H9 (cell line): ENCODE measurements at regions not wholly inside any gene's neighbourhood (a gene's known extent, or its start where the extent isn't known, plus 50 kb on each side); places are given as distances from the start of the nearest gene placed in this dataset.

ENCODE experiments used
- DNase-seq: peaks from one replicate; pipeline ENCODE4 v3.0.0-alpha.2; 2017
- H2AFZ ChIP-seq: one replicate; pipeline ENCODE4 v1.6.1; 2013; ENCODE audit warnings: mild to moderate bottlenecking, low read length, control low read depth, moderate library complexity
- H2AK5ac ChIP-seq: 2 replicates; pipeline ENCODE4 v1.6.1; 2013; ENCODE audit warnings: low read length, control low read depth, mixed read lengths; ENCODE audit not compliant: insufficient read length
- H2BK120ac ChIP-seq: one replicate; pipeline ENCODE4 v1.6.1; 2013; ENCODE audit warnings: low read depth, mild to moderate bottlenecking, low read length, control low read depth, inconsistent platforms; ENCODE audit not compliant: poor library complexity, severe bottlenecking
- H2BK12ac ChIP-seq: 2 replicates; pipeline ENCODE4 v1.6.1; 2013; ENCODE audit warnings: low read length, control low read depth, mixed read lengths, low read depth; ENCODE audit not compliant: insufficient read length
- H2BK15ac ChIP-seq: 2 replicates; pipeline ENCODE4 v1.6.1; 2013; ENCODE audit warnings: low read depth, low read length, control low read depth
- H2BK20ac ChIP-seq: one replicate; pipeline ENCODE4 v1.6.1; 2013; ENCODE audit warnings: low read depth, mild to moderate bottlenecking, low read length, control low read depth, inconsistent platforms; ENCODE audit not compliant: poor library complexity, severe bottlenecking
- H2BK5ac ChIP-seq: 2 replicates; pipeline ENCODE4 v1.6.1; 2013; ENCODE audit warnings: low read length, control low read depth, mixed read lengths; ENCODE audit not compliant: insufficient read length
- H3K14ac ChIP-seq: 2 replicates; pipeline ENCODE4 v1.6.1; 2013; ENCODE audit warnings: low read length, control low read depth; ENCODE audit not compliant: insufficient read depth
- H3K18ac ChIP-seq: 2 replicates; pipeline ENCODE4 v1.6.1; 2013; ENCODE audit warnings: low read depth, mild to moderate bottlenecking, mixed read lengths, low read length, control low read depth; ENCODE audit not compliant: insufficient read length
- H3K23ac ChIP-seq: 2 replicates; pipeline ENCODE4 v1.6.1; 2013; ENCODE audit warnings: low read length, control low read depth, mixed read lengths, low read depth; ENCODE audit not compliant: insufficient read length
- H3K23me2 ChIP-seq: 2 replicates; pipeline ENCODE4 v1.6.1; 2013; ENCODE audit warnings: low read depth, mild to moderate bottlenecking, mixed read lengths, low read length, control low read depth; ENCODE audit not compliant: insufficient read length, poor library complexity, severe bottlenecking
- H3K27ac ChIP-seq: 2 replicates; pipeline ENCODE4 v1.5.1; 2013; ENCODE audit warnings: low read length, control low read depth, mixed read lengths, low read depth; ENCODE audit not compliant: insufficient read length
- H3K27me3 ChIP-seq: 2 replicates; pipeline ENCODE4 v1.6.1; 2013; ENCODE audit warnings: low read length, control low read depth, inconsistent platforms; ENCODE audit not compliant: insufficient read depth
- H3K4ac ChIP-seq: 2 replicates; pipeline ENCODE4 v1.6.1; 2013; ENCODE audit warnings: low read depth, mild to moderate bottlenecking, control low read depth, inconsistent platforms, low read length, moderate library complexity
- H3K4me1 ChIP-seq: 2 replicates; pipeline ENCODE4 v1.6.1; 2013; ENCODE audit warnings: low read length, control low read depth, inconsistent platforms; ENCODE audit not compliant: insufficient read depth
- H3K4me2 ChIP-seq: 2 replicates; pipeline ENCODE4 v1.6.1; 2013; ENCODE audit warnings: low read length, control low read depth, mixed read lengths; ENCODE audit not compliant: insufficient read length, insufficient read depth
- H3K56ac ChIP-seq: 2 replicates; pipeline ENCODE4 v1.6.1; 2013; ENCODE audit warnings: low read depth, mild to moderate bottlenecking, mixed read lengths, low read length, control low read depth; ENCODE audit not compliant: insufficient read length
- H3K79me1 ChIP-seq: 2 replicates; pipeline ENCODE4 v1.6.1; 2013; ENCODE audit warnings: low read depth, mild to moderate bottlenecking, moderate library complexity, low read length, control low read depth, inconsistent platforms; ENCODE audit not compliant: insufficient read depth, poor library complexity, severe bottlenecking
- H3K79me2 ChIP-seq: 2 replicates; pipeline ENCODE4 v1.6.1; 2013; ENCODE audit warnings: low read length, control low read depth, inconsistent platforms; ENCODE audit not compliant: insufficient read depth
- H3K9ac ChIP-seq: 2 replicates; pipeline ENCODE4 v1.6.1; 2013; ENCODE audit warnings: low read length, control low read depth, mixed read lengths; ENCODE audit not compliant: insufficient read length; ENCODE audit errors: extremely low read depth
- H3K9me3 ChIP-seq: one replicate; pipeline ENCODE4 v1.6.1; 2013; ENCODE audit warnings: low read depth, low read length, inconsistent platforms; ENCODE audit not compliant: control insufficient read depth
- H3T11ph ChIP-seq: one replicate; pipeline ENCODE4 v1.6.1; 2013; ENCODE audit warnings: mild to moderate bottlenecking, low read length, control low read depth, inconsistent platforms
- H4K20me1 ChIP-seq: one replicate; pipeline ENCODE4 v1.6.1; 2013; ENCODE audit not compliant: control insufficient read depth, insufficient read length, insufficient read depth
- H4K5ac ChIP-seq: 2 replicates; pipeline ENCODE4 v1.6.1; 2013; ENCODE audit warnings: low read depth, mild to moderate bottlenecking, mixed read lengths, low read length, control low read depth; ENCODE audit not compliant: insufficient read length
- H4K8ac ChIP-seq: replicated peaks from 2 replicates; pipeline ENCODE4 v1.6.1; 2013; ENCODE audit warnings: low read length, control low read depth, mixed read lengths, low read depth; ENCODE audit not compliant: insufficient read length
- H4K91ac ChIP-seq: 2 replicates; pipeline ENCODE4 v1.6.1; 2013; ENCODE audit warnings: low read depth, mild to moderate bottlenecking, moderate library complexity, mixed read lengths, low read length, control low read depth; ENCODE audit not compliant: insufficient read length
- H3K27ac Mint-ChIP-seq, 3 experiments: 2 replicates in 2 of 3; 3 replicates in 1 of 3; pipeline ENCODE4 v1.8.0; 2020 to 2021; ENCODE audit warnings: mixed read lengths in 3 of 3, mild to moderate bottlenecking in 1 of 3, moderate library complexity in 1 of 3
- H3K27me3 Mint-ChIP-seq: 2 replicates; pipeline ENCODE4 v1.8.0; 2021; ENCODE audit warnings: low read depth, mild to moderate bottlenecking, moderate library complexity, mixed read lengths
- H3K36me3 Mint-ChIP-seq, 3 experiments: 2 replicates in 2 of 3; 3 replicates in 1 of 3; pipeline ENCODE4 v1.8.0; 2020 to 2021; ENCODE audit warnings: low read depth in 3 of 3, mixed read lengths in 3 of 3; ENCODE audit not compliant: insufficient read depth in 1 of 3
- H3K4me1 Mint-ChIP-seq, 2 experiments: 2 replicates each; pipeline ENCODE4 v1.8.0; 2020; ENCODE audit warnings: mixed read lengths in 2 of 2
- H3K4me3 Mint-ChIP-seq, 2 experiments: 2 replicates in 1 of 2; 3 replicates in 1 of 2; pipeline ENCODE4 v1.8.0; 2020 to 2021; ENCODE audit warnings: mild to moderate bottlenecking in 2 of 2, mixed read lengths in 2 of 2, moderate library complexity in 1 of 2
- H3K9me3 Mint-ChIP-seq, 2 experiments: 2 replicates in 1 of 2; 3 replicates in 1 of 2; pipeline ENCODE4 v1.8.0; 2020; ENCODE audit warnings: mild to moderate bottlenecking in 2 of 2, mixed read lengths in 2 of 2, moderate library complexity in 1 of 2
- CTCF ChIP-seq: fragments of 200-600 bp; sonication (generic); conservative IDR thresholded peaks from 3 replicates; pipeline ENCODE4 v1.8.0; 2021; ENCODE audit warnings: antibody characterized with exemption, mild to moderate bottlenecking
- WGBS: extraction: QIAGEN DNeasy Blood & Tissue Kit; methylation state at CpG from one replicate; pipeline ENCODE4 v1.1.7; 2013; ENCODE audit warnings: missing lambda C conversion rate, low lambda C conversion rate, mixed read lengths; ENCODE audit not compliant: insufficient read length; ENCODE audit errors: extremely low coverage; 5-methylcytosine and 5-hydroxymethylcytosine counted together

DNA sequence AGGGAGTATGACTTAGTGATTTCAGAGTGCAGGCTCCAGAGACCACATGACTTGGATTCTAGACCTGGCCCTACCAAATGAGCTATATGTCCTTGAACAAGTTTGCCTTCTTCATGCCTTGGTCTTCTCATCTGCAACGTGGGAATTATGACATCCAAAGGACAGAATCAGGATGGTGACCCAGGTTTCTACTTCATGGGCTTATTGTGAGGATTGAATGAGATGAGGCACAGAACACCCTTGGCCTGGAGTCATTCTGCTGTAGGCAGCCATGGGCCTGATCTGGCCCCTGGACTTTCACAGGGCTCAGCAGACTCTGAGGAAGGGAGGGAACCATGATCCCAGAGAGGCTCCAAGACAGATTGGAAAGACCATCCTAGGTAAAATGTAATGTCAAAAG, 85.6 kb upstream of the HAAO start:
- H2BK120ac ChIP-seq = no peak overlapping the region
- no peaks in the 10 kb centered on the region for H3K9me3 ChIP-seq
- no peaks in the 10 kb centered on the region; the same call in 1 of the 2 replicates for H3K27me3 ChIP-seq
- no peak overlapping the region for H2BK12ac ChIP-seq
- H3K9ac ChIP-seq = no peak overlapping the region
- Mint-ChIP-seq H3K4me3 (no peak overlapping the region), H3K36me3 (no peaks in the 10 kb centered on the region), H3K4me1 (peaks cover 4% of the 10 kb centered on the region in 2 experiments; a peak in 3 of 4 replicates), H3K27me3 (no peaks in the 10 kb centered on the region), H3K27ac (no peak overlapping the region), H3K9me3 (no peaks in the 10 kb centered on the region)
- WGBS = no CpG with 5 or more reads among the region's 1 CpG
- no peak for DNase-seq
- H3K4ac ChIP-seq = no peak overlapping the region
- H4K20me1 ChIP-seq = no peaks in the 10 kb centered on the region
- H4K8ac ChIP-seq = no peak overlapping the region
- H4K5ac ChIP-seq = no peak overlapping the region
- no peak for TF ChIP-seq CTCF
- no peak overlapping the region for H2BK20ac ChIP-seq
- no peak overlapping the region for H3K23ac ChIP-seq
- no peak overlapping the region for H3K27ac ChIP-seq
- H3K79me1 ChIP-seq = no peaks in the 10 kb centered on the region
- H2AFZ ChIP-seq = no peak overlapping the region
- H3K14ac ChIP-seq = no peak overlapping the region
- no peak overlapping the region for H2BK15ac ChIP-seq
- no peak overlapping the region for H3K56ac ChIP-seq
- H3K79me2 ChIP-seq = no peaks in the 10 kb centered on the region
- H3K4me1 ChIP-seq = no peaks in the 10 kb centered on the region
- no peak overlapping the region for H3K4me2 ChIP-seq
- H3K18ac ChIP-seq = no peak overlapping the region
- no peaks in the 10 kb centered on the region for H3K23me2 ChIP-seq
- no peak overlapping the region for H4K91ac ChIP-seq
- no peak overlapping the region for H3T11ph ChIP-seq
- H2AK5ac ChIP-seq = no peak overlapping the region
- H2BK5ac ChIP-seq = no peak overlapping the region
